HL-60 (cell line): ENCODE measurements at regions not wholly inside any gene's neighbourhood (a gene's known extent, or its start where the extent isn't known, plus 50 kb on each side); places are given as distances from the start of the nearest gene placed in this dataset.

Experiments
- GABPA ChIP-seq: IDR thresholded peaks from 2 replicates; pipeline ENCODE4 v1.6.1; 2012; ENCODE audit warnings: low read depth
- POLR2AphosphoS5 ChIP-seq: IDR thresholded peaks from 2 replicates; pipeline ENCODE4 v1.6.1; 2012; ENCODE audit warnings: low read depth
- SPI1 ChIP-seq: IDR thresholded peaks from 2 replicates; pipeline ENCODE4 v1.6.1; 2012; ENCODE audit warnings: low read depth, mild to moderate bottlenecking, borderline replicate concordance
- TF ChIP-seq, protein P1 (sequence below): IDR thresholded peaks from one replicate; pipeline ENCODE4 v1.5.1; 2011; ENCODE audit warnings: low read length, control low read depth, inconsistent platforms; ENCODE audit not compliant: insufficient read depth
- TF ChIP-seq, protein P2 (sequence below): IDR thresholded peaks from 2 replicates; pipeline ENCODE4 v1.6.1; 2012; ENCODE audit warnings: low read depth; ENCODE audit not compliant: insufficient replicate concordance

DNA sequence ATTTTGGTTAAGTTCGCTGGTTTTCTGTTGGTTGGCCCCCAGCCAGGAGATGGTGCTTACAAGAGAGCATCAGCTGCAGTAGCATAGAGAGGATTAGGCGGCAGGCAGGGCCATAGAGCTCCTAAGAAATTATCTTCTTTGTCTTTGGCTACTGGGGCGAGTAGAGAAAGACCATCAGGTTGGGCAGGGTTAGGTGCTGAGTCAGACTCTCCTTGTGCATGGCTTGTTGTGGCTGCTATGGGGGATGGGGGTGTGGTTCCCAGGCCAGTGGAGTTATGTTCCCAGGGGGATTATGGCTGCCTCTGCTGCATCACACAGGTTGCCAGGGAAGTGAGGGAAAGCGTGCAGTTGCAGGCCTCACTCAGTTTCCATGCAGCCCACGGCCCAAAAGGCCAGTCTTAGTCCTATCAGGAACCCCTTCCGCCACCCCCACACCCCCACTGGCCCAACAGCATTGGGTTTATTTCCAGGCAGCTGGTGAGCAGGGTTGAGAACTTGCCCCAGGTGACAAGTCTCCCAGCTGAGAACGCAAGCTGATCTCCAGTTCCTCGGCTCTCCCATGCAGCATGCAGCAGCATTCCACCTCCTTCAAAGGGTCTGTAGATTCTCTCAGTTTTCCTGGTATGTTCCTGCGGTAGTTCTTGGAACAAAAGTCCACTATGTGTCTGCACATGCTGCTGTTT, 243.7 kb downstream of the UTRN start:
- TF ChIP-seq, protein P1, sequence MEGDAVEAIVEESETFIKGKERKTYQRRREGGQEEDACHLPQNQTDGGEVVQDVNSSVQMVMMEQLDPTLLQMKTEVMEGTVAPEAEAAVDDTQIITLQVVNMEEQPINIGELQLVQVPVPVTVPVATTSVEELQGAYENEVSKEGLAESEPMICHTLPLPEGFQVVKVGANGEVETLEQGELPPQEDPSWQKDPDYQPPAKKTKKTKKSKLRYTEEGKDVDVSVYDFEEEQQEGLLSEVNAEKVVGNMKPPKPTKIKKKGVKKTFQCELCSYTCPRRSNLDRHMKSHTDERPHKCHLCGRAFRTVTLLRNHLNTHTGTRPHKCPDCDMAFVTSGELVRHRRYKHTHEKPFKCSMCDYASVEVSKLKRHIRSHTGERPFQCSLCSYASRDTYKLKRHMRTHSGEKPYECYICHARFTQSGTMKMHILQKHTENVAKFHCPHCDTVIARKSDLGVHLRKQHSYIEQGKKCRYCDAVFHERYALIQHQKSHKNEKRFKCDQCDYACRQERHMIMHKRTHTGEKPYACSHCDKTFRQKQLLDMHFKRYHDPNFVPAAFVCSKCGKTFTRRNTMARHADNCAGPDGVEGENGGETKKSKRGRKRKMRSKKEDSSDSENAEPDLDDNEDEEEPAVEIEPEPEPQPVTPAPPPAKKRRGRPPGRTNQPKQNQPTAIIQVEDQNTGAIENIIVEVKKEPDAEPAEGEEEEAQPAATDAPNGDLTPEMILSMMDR: no peak
- TF ChIP-seq POLR2AphosphoS5: no peak
- no peak for TF ChIP-seq GABPA
- TF ChIP-seq, protein P2, sequence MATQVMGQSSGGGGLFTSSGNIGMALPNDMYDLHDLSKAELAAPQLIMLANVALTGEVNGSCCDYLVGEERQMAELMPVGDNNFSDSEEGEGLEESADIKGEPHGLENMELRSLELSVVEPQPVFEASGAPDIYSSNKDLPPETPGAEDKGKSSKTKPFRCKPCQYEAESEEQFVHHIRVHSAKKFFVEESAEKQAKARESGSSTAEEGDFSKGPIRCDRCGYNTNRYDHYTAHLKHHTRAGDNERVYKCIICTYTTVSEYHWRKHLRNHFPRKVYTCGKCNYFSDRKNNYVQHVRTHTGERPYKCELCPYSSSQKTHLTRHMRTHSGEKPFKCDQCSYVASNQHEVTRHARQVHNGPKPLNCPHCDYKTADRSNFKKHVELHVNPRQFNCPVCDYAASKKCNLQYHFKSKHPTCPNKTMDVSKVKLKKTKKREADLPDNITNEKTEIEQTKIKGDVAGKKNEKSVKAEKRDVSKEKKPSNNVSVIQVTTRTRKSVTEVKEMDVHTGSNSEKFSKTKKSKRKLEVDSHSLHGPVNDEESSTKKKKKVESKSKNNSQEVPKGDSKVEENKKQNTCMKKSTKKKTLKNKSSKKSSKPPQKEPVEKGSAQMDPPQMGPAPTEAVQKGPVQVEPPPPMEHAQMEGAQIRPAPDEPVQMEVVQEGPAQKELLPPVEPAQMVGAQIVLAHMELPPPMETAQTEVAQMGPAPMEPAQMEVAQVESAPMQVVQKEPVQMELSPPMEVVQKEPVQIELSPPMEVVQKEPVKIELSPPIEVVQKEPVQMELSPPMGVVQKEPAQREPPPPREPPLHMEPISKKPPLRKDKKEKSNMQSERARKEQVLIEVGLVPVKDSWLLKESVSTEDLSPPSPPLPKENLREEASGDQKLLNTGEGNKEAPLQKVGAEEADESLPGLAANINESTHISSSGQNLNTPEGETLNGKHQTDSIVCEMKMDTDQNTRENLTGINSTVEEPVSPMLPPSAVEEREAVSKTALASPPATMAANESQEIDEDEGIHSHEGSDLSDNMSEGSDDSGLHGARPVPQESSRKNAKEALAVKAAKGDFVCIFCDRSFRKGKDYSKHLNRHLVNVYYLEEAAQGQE: no peak
- no peak for TF ChIP-seq SPI1
